HG03103 (cell line): ENCODE measurements at regions not wholly inside any gene's neighbourhood (a gene's known extent, or its start where the extent isn't known, plus 50 kb on each side); places are given as distances from the start of the nearest gene placed in this dataset.
"Not testable (repeated sequence)": the region's sequence is repeated elsewhere in the genome, so short reads cannot be mapped to it uniquely, and the experiment has no call there.

Source experiments
- ATAC-seq: cut with Tn5 transposase; IDR thresholded peaks from one replicate; pipeline ENCODE4 v1.9.1; 2021; ENCODE audit warnings: low read depth; ENCODE audit not compliant: unreplicated experiment

DNA sequence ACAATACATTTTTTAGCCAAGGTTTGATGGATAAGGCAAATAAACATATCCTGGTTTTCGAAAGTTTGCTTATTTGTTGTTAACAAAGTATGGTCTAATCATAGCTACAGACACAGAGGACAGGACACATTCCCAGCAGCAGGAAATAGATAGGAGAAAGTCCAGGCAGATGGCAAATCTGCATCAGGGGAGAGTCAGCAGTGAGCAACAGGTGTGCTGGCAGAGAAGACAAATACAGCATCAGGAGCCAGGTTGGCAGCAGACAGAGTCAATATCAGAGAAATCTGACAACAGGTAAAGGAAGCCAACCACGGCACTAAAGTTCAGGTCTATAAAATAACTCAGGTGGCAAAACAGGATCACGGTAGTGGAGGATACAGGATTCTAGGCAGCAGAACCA, 210.7 kb upstream of the PTBP2 start:
- no peak for ATAC-seq

DNA sequence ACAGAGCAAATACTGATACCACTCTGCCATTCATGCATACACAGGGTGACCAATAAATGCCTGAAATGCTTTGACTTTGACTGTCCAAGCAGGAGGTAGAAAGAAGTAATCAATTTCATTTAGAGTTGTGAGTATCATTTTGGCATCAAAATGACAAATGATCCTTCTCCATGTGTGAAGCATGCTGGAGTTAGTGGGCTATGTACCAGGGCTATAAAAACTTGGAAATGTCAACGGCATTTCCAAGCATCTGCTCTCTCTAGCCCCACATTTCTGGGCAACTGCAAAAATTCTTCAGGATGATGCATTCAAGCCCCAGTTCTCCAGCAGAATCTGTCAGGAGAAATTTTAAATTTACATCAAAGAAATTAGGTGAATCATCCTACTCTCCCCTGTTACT, 208.4 kb upstream of the PTBP2 start:
- ATAC-seq, result no peak

DNA sequence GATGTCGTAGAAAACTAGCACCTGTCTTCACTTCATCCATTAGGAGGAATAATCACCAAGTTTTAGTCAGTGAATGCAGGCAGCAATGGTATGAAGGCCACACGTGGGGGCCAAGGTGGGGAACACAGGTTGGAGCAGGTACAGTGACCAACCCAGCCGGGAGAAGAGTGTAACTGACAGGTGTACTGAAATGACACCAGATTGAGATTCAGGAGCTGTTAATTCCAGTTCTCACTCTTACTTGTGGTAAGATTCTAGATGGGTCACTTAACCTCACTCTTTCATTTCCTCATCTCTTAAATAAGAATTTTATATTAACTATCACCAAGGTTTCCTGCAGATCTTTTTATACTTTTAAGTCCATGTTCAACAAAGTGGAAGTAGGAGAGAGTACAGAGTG, 206.2 kb upstream of the PTBP2 start:
- peak; percentile 85 for ATAC-seq

- peak; percentile 41 for ATAC-seq
Observed at GRCh38 chr1:96515925-96516324, 205.7 kb upstream of the PTBP2 start.

- no peak for ATAC-seq
Observed at GRCh38 chr1:96519851-96520578, 201.6 kb upstream of the PTBP2 start.

- no peak for ATAC-seq
Observed at GRCh38 chr1:96520579-96520947, 201.0 kb upstream of the PTBP2 start.

DNA sequence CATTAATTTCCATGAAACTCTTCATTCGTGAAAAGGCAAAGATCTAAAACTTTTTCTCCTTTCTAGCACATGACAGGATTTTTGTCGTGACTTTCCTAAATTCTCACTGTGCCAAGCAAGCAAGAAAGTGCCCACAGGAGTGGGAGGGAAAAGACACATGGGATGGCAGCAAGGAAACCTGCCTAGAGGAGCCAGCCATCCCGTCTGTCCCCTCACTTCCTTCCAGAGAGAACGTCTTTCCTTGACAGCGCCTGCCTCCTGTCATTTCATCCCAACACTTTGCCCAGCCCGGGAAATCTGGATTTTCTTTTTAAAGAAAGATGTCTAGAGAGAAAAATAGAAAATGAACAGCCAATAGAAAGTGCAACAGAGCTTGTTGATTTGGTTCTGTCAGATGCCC, 200.6 kb upstream of the PTBP2 start:
- no peak for ATAC-seq

- ATAC-seq, result no peak
Observed at GRCh38 chr1:96521994-96522760, 199.4 kb upstream of the PTBP2 start.

- ATAC-seq, result no peak
Observed at GRCh38 chr1:96522927-96523326, 198.7 kb upstream of the PTBP2 start.

DNA sequence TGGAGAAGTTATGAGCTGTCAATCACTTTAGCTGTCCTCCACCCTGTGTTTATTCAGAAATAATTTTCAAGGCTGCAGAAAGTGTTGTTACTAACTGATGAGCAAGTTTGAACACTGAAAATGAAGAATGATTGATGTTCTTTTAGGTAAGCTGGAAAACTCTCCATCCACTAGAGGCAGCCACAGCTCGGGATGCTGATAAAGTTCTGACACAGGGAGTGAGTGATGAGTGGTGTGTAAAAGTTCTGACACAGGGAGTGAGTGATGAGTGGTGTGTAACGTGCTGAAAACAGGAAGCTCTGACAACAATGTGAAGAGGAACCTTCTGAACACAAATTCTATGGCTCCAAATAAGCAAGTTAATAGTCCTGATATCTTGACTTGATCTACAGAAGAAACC, 197.5 kb upstream of the PTBP2 start:
- ATAC-seq, result no peak

- ATAC-seq, result no peak
Observed at GRCh38 chr1:96525657-96526557, 195.7 kb upstream of the PTBP2 start.

- ATAC-seq, result not testable (repeated sequence)
Observed at GRCh38 chr1:96528672-96529071, 192.9 kb upstream of the PTBP2 start.

- ATAC-seq, result no peak
Observed at GRCh38 chr1:96533820-96534219, 187.8 kb upstream of the PTBP2 start.

DNA sequence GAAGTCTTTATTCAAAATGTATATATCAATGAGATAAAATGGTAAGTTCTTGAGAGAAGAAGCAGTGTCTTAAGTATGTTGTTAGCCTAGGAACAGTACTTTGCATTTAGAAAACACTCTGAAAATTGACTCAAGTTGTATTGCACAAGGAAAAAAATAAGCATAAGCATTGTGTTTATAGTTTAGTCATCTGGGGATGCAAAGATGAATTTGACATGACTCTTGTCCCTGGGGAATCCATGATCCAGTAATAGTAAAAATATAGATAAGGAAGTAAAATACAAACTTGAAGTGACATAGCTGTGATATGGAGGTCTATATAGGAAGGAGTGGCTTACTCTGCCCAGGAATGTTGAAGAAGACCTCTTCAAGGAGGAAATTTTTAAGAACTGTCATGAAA, 185.0 kb upstream of the PTBP2 start:
- ATAC-seq, result no peak

- no peak for ATAC-seq
Observed at GRCh38 chr1:96538111-96538641, 183.4 kb upstream of the PTBP2 start.

DNA sequence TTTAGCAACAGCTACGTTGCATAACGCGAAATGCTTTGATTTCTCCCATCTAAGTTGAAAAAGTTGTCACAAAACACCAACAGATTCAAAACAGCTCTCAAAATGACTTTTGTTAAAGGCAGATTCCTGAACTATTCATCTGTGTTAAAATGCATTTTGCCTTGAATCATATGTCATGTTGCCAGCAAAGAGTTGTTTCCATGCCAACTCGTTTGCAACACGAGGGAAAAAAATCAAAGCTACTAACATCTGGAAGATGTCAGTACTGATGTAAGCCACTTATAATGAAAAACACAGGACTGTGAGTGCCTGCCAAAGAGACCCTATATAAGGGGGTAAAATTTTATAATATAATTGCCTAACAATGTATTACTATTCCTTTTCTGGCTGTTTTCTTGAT, 182.7 kb upstream of the PTBP2 start:
- ATAC-seq, result no peak

DNA sequence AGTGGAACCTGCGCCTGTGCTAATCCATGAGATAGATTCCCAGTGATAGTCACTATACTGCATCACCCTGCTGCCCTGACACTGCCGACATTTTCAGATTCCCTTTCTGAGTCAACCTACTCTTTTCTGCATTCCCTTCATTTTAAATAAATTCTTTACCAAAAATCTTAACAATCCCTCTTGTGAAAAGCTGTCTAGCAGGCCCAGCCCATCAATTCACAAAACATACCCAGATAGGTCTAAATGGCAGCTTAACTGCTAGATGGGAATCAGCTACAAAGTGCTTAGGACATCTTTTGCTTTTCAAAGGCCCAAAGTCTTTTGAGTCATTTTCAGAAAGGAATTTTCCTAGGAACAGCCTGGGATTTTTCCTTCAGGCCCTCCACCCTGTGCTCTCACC, 180.1 kb upstream of the PTBP2 start:
- ATAC-seq, result no peak

DNA sequence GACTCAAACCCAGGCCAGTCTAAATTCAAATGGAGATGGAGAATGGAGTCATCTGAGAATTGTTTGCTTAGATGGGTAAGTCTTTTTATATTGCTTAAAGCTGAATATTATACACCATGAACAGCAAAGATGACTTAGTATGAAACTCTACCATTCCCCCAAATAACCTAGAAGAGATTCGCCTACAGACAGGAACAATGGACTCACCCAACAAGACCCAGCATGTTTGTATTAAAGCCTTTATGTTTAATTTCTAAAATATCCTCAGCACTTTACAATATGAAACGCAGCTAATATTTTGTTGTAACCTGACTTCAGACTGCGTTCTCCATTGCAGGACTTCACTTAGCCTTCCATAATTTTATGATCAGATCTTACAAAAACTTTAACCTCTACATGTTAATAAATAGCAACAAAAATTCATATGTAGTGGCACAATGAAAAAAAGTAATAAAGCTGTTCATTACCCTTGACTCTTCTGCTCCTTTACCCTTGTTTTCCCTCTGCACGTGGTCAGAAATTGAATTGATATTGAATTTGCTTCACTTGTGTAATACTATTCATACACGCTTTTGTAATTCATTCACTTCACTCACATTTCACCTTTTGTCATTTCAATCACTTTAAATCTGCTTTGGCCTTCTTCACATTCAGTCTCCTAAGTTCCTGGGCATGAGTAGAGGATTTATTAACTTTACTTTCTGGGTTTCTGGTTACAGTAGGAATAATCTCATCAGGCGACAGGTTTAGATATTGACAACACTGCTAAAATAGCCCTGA, 177.3 kb upstream of the PTBP2 start:
- ATAC-seq, result no peak

DNA sequence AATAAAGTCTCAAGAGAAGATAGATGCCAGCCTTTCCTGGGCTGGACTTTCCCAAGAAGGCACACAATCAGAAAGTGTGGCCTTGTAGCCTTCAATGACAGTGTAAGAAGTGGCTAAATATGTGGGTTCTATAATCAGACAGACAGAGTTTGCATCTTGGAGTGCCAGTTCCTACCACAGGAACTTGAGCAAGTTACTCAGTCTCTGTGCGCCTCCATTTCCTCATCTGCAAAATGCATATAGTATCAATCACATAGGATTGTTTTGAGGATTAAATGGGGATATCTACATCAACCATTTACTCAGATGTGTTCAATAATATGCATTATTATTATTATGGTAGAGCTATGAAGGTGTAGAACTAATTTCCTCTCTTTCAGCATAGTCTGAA, 176.8 kb upstream of the PTBP2 start:
- ATAC-seq, result no peak

DNA sequence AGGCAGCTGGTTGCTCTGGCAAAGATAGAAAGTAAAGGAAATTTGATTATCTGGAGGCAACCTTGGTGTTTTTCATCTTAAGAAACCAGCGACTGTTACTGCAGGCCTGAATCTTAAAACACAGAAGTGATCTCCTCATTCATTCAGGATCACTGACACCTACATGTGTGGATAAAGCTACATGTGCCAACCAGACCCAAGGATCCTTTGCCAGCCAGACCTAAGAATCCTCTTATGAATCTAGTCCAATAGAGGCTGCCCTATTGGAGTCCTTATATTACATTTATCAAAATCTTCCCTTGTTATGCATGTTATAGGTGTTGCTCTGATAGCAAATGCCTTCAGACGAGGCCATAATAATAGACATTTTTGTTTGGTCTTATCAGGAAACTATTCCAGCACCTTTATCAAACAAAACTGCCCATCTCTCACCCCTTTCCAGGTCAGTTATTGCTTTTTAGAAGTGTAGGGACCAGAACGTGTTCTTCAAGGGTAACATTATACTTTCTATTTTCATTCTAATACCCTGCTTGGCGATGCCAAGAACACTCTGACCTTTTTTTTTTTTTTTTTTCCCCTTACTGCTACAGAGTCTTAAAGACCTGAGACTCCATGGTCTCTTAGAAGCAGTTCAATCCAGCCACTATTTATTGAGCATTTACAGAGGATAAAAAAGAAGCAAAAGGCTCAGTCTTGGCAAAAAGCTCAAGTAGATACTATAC, 175.5 kb upstream of the PTBP2 start:
- no peak for ATAC-seq
